OCI-LY7 (cell line): ENCODE measurements at regions not wholly inside any gene's neighbourhood (a gene's known extent, or its start where the extent isn't known, plus 50 kb on each side); places are given as distances from the start of the nearest gene placed in this dataset.

Source experiments
- EZH2phosphoT487 ChIP-seq: fragments of 200-600 bp; sonication (generic); IDR thresholded peaks from 2 replicates; pipeline ENCODE4 v1.6.1; 2018; ENCODE audit warnings: low read depth, borderline replicate concordance, mild to moderate bottlenecking, mixed run types, antibody characterized with exemption, low read length, moderate library complexity, mixed read lengths
- TF ChIP-seq, protein P1 (sequence below): fragments of 200-600 bp; sonication (generic); conservative IDR thresholded peaks from 2 replicates; pipeline ENCODE4 v1.5.1; 2014; ENCODE audit warnings: mild to moderate bottlenecking, antibody characterized with exemption, low read length, moderate library complexity, mixed read lengths

- TF ChIP-seq, protein P1, sequence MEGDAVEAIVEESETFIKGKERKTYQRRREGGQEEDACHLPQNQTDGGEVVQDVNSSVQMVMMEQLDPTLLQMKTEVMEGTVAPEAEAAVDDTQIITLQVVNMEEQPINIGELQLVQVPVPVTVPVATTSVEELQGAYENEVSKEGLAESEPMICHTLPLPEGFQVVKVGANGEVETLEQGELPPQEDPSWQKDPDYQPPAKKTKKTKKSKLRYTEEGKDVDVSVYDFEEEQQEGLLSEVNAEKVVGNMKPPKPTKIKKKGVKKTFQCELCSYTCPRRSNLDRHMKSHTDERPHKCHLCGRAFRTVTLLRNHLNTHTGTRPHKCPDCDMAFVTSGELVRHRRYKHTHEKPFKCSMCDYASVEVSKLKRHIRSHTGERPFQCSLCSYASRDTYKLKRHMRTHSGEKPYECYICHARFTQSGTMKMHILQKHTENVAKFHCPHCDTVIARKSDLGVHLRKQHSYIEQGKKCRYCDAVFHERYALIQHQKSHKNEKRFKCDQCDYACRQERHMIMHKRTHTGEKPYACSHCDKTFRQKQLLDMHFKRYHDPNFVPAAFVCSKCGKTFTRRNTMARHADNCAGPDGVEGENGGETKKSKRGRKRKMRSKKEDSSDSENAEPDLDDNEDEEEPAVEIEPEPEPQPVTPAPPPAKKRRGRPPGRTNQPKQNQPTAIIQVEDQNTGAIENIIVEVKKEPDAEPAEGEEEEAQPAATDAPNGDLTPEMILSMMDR: no peak
- no peak for TF ChIP-seq EZH2phosphoT487
Observed at GRCh38 chr18:33505297-33505696, 64.8 kb upstream of the CCDC178 start.
